GM21447 (cell line): ENCODE measurements at regions not wholly inside any gene's neighbourhood (a gene's known extent, or its start where the extent isn't known, plus 50 kb on each side); places are given as distances from the start of the nearest gene placed in this dataset.

Experiments
- ATAC-seq: cut with Tn5 transposase; IDR thresholded peaks from one replicate; pipeline ENCODE4 v1.9.1; 2021; ENCODE audit not compliant: unreplicated experiment

DNA sequence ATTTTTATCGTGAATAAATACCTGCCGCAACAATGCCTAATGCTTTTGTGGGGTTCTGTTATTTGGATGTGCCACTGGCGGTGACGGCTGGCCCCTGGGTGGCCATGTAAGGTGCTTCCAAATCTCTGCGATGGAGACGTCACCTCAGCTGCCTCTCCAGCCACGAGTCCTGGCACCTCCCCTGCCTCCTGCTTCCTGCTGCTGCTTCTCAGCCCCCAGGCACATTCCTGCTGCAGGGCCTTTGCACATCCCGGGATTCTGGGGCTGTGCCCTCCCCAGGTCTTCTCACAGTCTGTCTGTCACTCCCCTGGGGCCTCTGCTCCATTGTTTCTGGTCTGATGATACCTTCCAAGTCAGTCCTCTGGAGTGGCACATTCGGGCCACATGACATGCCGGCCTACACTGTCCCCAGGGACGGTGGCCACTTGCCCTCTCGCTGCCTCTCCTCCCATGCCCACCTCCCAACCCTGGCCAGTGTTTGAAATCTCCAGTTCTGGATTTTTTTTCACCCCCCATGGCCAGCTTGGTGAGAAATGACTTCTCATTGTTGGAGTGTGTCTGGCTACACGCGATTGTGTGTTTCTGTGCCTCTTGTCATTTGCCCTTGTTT lies 151.8 kb downstream of the KIF26A start:
- ATAC-seq: no peak

DNA sequence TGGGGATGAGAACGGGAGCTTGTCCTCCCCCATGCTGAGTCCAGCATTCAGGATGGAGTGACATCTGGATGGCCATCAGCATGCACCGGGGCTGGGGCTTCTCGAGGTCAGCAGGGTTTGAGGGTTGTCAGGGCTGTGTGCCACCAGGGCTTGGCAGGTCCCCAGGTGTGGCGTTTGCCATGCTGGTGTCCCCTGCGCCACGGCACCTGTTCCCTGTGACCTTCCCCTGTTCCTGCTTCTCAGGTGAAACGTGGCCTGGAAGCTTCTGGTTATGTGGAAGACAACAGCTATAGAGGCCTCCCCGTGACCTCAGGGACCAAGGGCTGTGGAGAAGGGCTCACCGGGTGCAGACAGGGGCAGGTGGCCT lies 152.4 kb downstream of the KIF26A start:
- no peak for ATAC-seq

- no peak for ATAC-seq
Observed at GRCh38 chr14:104291123-104292000, 153.0 kb downstream of the KIF26A start.

DNA sequence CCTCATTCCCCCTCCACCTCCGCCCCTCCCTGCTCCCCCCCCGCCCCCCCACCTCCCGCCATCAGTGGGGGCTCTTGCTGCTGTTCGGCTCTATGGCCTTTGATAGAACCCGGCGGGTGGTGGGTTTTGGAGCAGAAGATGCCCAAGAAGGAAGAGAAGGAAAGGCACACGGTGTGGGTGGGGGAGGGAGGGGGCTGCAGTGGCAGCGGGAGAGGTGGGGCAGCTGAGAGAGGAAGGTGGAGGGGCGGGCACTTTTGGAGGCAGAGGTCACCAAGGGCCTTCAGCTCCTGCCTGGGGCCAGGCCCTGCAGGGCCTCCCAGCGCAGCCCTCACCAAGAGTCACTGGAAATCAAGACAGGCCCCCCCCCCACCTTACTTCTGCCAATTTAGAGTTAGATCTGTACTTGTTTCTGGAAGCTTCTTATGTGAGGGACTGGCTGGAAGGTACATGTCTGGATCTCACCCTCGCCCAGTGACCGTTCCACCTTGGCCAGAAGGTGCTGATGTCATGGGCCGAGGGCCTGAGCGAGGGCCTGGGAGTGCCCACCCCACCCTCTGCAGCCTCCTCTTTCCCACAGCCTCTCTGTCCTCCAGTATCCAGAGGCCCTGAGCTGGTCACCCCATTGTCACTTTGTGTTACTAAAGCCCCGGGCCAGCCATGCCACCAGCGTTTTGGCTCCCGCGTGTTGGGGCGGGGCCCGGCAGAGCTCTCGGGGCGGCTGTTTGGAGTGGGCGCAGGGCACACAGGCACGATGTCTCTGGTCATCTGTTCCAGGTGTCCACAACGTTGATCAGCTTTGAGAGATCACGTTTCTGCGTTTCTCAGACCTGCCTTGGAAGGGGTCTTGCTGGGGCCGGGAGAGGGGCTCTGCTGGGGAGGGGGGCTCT lies 153.9 kb downstream of the KIF26A start:
- no peak for ATAC-seq

DNA sequence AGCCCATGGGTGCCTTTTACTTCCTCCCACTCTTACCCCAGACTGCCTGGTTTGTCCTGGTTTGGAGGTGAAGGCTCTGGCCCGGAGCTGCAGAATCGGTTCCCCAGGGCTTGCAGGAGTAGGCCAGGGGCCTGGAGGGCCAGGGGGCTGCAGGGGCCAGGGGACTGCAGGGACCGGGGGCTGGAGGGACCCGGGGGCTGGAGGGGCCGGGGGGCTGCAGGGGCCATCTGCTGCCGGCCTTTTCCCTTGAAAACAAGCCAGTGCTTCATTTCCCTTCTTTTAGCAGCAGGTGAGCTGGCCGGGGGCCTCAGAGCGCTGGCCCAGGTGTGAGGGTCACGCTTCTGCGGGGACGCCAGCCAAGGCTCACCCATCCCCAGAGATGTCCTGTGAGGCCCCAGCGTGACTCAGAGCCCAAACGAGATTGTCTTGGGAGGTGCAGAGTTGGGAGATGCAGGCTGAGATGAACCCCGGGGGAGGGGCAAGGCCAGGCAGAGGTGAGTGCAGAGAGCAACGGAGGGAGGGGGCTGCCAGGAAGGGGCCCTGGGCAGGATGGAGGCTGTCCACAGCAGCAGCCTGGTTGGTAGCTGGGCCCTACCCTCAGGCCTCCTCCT lies 154.9 kb downstream of the KIF26A start:
- ATAC-seq: no peak

DNA sequence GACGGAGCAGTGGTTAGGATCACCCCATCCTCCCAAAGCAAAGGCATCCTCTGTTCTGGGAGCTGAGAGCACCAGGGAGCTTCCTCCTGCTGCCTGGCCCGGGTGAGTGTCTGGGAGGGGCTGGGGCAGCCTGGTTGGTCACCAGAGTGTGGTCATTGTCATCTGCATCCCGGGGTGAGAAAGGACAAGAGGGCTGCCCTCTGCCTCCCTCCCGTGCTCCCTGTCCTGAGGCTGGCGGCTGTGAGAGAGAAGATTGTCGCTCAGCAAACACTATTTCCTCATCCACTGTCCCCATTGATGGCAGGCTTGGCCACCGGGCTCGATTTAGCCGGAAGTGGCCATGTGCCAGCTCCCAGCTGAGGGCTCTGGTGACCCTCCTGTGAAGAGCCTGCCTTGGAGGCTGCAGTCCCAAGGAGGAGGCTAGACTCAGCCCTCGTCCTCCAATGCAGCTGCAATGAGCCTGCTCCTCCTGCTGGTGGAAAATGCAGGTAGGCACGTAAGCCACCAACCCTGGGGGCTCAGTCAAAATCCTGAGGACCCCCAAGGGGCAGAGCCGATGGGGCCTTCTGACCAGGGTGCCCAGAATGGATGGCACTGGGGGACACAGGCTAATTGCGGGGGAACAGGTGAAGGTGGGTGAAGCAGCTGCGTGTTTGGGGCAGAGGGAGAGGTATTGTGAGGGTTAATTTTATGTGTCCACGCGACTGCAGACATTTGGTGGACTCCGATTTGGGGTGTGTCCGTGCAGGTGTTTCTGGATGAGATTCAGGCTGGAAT lies 155.7 kb downstream of the KIF26A start:
- ATAC-seq: no peak

DNA sequence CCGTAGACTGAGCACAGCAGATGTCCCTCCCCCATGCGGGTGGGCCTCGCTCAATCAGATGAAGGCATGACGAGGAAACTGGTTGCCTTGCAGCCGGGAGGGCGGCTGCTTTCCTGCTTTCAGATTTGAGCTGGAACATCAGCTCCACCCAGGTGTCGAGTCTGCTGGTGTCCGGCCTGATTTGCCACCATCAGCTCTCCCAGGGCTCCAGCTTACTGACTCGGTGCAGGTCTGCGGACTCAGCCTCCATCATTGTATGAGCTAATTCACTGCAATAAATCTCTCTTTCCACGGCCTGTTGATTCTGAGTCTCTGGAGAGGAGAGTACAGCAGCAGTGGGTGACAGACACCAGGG lies 156.2 kb downstream of the KIF26A start:
- no peak for ATAC-seq

- ATAC-seq: no peak
Observed at GRCh38 chr14:104294983-104295680, 156.7 kb downstream of the KIF26A start.

DNA sequence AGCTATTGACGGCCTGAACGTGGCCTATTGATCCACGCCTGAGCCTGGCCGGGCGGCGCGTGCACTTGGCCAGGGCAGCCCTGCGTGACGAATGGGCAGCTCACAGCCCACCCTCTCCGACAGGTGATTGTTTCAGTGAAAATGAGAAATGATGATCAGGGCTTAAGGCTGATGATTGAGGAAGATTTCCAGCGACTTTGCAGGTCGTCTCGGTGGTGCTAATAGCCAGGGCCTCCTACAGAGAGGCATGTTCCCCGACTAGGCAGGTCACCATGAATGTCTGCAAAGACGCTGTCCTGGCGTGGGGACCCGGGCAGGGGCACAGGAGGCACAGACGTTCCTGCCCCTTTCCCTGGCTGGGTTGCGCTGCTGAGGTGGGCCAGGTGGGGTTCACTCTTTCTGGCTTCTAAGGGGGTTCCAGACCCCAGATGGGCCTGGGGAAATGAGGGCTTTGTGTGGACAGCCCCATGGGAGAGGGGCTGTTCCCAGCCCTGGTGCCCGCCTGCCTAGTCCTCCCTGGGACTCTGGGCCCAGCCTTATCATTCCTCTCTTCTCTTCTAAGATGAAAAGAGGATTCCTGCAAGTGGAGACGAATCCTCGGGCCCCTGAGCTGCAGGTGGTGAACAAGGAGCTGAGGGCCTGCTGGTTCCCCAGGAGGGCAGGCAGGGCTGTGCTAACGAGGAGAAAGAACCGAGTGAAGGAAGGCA lies 157.4 kb downstream of the KIF26A start:
- no peak for ATAC-seq

- ATAC-seq: no peak
Observed at GRCh38 chr14:104296388-104297312, 158.3 kb downstream of the KIF26A start.

DNA sequence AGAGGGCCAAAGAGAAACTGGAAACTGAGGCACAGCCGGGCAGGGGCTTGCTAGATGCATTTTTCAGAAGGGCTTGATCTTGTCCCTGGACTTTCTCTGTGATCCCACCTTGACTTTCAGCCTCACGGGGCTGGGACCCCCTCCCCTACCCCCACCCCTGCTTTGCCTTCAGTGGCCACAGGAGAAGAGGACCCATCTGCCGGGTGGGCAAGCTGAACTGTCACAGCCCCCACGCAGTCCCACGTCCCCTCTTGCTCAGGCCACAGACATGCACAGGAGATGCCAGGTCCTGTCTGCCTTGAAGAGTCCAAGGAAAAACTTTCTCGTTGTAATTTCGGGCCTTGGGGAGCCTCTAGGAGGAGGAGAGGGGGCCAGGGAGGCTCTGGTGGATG lies 158.9 kb downstream of the KIF26A start:
- ATAC-seq: no peak

DNA sequence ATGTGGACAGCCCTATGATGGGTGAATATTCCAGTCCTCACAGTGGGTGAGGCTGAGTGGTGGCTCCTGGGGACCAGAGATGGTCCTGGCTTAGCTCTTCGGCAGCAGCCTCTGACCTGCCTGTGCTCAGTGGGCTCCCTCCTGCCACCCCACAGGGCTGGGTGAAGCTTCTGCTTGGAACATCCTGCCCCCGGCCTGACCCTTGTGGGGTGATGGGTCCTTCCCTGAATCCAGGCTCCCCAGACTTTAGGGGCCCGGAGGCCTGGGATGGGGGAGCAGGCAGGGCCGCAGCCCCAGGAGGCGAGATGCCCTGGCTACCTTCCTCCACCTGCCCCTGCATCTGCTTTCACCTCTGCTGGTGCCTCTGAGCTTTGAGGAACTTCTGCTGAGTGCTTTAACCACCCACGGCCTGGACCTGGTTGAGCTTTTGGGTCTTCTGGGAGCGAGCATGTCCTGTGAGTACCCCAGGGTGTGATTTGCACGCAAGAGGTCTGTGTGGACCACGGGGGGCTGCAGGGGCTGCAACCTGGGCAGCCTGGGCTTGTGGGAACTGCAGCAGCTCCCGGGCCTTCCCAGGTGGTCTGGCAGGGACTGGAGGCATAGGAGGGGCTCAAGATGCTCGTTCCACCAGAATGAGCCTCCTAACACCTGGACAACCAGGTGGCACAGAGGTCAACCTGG lies 159.5 kb downstream of the KIF26A start:
- ATAC-seq: no peak

GRCh38 chr14:104298458-104298857 lies 160.1 kb downstream of the KIF26A start:
- ATAC-seq: no peak

DNA sequence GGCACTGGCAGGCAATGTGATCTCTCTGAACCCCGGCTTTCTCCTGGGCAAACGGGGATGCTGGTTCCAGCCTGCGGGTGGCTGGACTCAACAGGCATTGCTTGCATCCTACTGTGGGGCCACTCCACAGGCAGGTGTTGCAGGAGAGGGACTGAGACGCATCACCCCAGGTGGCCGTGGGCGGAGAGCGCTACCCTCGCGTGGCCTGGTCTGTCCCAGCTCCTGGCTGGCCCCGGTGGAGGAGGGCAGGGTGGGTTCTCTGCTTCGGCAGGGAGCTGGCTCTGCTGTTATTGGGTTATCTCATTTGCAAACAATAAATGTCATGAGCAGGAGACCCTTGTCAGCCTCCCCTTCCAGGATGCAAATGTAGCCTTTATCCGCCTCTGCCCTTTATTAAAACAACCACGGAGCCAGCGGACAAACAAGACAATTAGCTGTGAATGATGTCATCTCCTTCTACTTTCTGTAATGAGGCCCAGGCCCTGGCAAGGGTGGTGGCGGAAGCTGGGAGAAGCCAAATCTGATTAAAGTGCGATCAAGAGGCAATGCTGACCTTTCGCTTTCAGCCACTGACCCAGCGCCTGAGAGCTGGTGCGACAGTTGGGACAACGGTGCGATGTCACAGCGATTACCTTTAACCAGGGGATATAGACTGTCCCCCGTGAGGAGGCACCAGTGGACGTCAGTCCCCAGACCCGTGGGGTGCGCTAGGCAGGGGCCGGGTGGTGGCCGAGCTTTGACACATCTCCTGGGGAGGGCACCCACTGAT lies 161.8 kb downstream of the KIF26A start:
- ATAC-seq: no peak

DNA sequence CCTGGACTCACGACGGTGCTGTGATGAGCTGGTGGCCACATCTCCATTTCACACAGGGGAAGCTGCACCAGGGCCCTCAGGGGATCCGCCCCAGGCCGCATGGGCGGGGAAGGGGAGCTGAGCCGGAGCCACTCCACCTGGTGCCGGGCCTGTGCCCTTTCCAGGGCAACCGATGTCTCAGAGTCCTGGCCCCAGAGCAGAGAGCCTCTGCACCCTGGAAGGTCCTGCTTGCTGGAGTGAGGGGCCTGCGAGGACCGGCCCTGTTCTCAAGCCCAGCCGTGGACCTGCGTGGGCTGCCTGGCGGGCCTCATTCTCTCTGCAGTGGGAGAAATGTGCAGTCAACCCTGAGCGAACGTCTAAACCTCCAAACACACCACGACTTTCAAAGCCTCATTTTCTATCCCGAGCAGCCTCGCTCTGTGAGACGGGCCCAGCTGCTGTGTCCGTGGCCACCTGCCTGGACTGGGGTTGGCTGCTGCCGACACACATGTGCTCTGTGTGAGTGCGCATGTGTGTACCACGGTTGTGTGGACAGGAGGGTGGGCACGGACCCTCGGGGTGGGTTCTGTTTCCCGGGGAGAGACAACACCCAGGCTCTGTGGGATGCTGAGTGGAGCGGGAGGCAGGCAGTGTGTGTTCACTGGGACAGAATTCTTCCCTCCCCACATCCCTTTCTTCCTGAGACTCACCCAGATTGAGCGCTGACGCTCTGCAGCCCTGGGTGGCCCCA lies 163.5 kb downstream of the KIF26A start:
- ATAC-seq: no peak

- ATAC-seq: no peak
Observed at GRCh38 chr14:104302794-104303405, 164.5 kb downstream of the KIF26A start.
